Head of caudate nucleus (tissue), 42 donors: ENCODE measurements at regions not wholly inside any gene's neighbourhood (a gene's known extent, or its start where the extent isn't known, plus 50 kb on each side); places are given as distances from the start of the nearest gene placed in this dataset.
"Not testable (repeated sequence)": the region's sequence is repeated elsewhere in the genome, so short reads cannot be mapped to it uniquely, and the experiment has no call there.

Experiments
- DNase-seq, 42 donors: peaks; one replicate each; pipeline versions ENCODE4 v3.0.0 to v3.0.0-alpha.2; 2020 to 2021; ENCODE audit warnings: mixed read lengths in 7 of 42
- intact Hi-C: fragments of 100-400 bp; cut with DNase I; formaldehyde crosslinking; loops from one replicate; pipeline ENCODE4 v1.15.0; 2022

GRCh38 chr18:68181956-68182355 is 533.0 kb downstream of the TMX3 start:
- no peak for DNase-seq
- intact Hi-C loops, result no loop called here

- intact Hi-C loops, result no loop called here
- DNase-seq, result no peak
Observed at GRCh38 chr18:68179811-68180210, 535.1 kb downstream of the TMX3 start.

GRCh38 chr18:68178921-68179320 is 536.0 kb downstream of the TMX3 start:
- intact Hi-C loops, result no loop called here
- DNase-seq, result no peak

GRCh38 chr18:68177807-68178702 is 536.9 kb downstream of the TMX3 start:
- no peak for DNase-seq
- intact Hi-C loops, result no loop called here

GRCh38 chr18:68176901-68177300 is 538.0 kb downstream of the TMX3 start:
- DNase-seq, result no peak
- intact Hi-C loops, result no loop called here

- intact Hi-C loops, result no loop called here
- no peak for DNase-seq
Observed at GRCh38 chr18:68172842-68173549, 541.9 kb downstream of the TMX3 start.

GRCh38 chr18:68164909-68165308 is 550.0 kb downstream of the TMX3 start:
- DNase-seq, result no peak
- intact Hi-C loops, result no loop called here

- intact Hi-C loops, result not testable (repeated sequence)
Observed at GRCh38 chr18:68153821-68154220, 561.1 kb downstream of the TMX3 start.

GRCh38 chr18:68152770-68153169 is 562.1 kb downstream of the TMX3 start:
- no peak for DNase-seq
- intact Hi-C loops, result no loop called here

More at GRCh38 chr18:68153821-68154220, 561.1 kb downstream of the TMX3 start:
- DNase-seq, result not testable (repeated sequence)

GRCh38 chr18:68150961-68151360 is 563.9 kb downstream of the TMX3 start:
- intact Hi-C loops, result no loop called here
- no peak for DNase-seq

GRCh38 chr18:68148863-68149262 is 566.0 kb downstream of the TMX3 start:
- intact Hi-C loops, result no loop called here
- no peak for DNase-seq

- intact Hi-C loops, result no loop called here
- DNase-seq, result no peak
Observed at GRCh38 chr18:68147728-68148127, 567.2 kb downstream of the TMX3 start.

GRCh38 chr18:68121826-68122225 is 593.1 kb downstream of the TMX3 start:
- no peak for DNase-seq
- intact Hi-C loops, result no loop called here

- no peak for DNase-seq
- intact Hi-C loops, result no loop called here
Observed at GRCh38 chr18:68121308-68121707, 593.6 kb downstream of the TMX3 start.

GRCh38 chr18:68114989-68115388 is 598.5 kb upstream of the DSEL start:
- intact Hi-C loops, result no loop called here
- DNase-seq, result no peak

GRCh38 chr18:68104036-68104435 is 587.5 kb upstream of the DSEL start:
- DNase-seq, result no peak
- intact Hi-C loops, result no loop called here

- intact Hi-C loops, result no loop called here
- no peak for DNase-seq
Observed at GRCh38 chr18:68103561-68103960, 587.0 kb upstream of the DSEL start.

GRCh38 chr18:68102117-68102516 is 585.6 kb upstream of the DSEL start:
- intact Hi-C loops, result no loop called here
- DNase-seq, result no peak

GRCh38 chr18:68098655-68099054 is 582.1 kb upstream of the DSEL start:
- intact Hi-C loops, result no loop called here
- no peak for DNase-seq

GRCh38 chr18:68086481-68086880 is 570.0 kb upstream of the DSEL start:
- intact Hi-C loops, result no loop called here
- no peak for DNase-seq

- intact Hi-C loops, result no loop called here
- DNase-seq, result no peak
Observed at GRCh38 chr18:68085251-68085650, 568.7 kb upstream of the DSEL start.
